ENCODE measurements at regions not wholly inside any gene's neighbourhood (a gene's known extent, or its start where the extent isn't known, plus 50 kb on each side); places are given as distances from the start of the nearest gene placed in this dataset.

GRCh38 chr5:118042076-118042475, 946.3 kb downstream of the DTWD2 start:
- no peak for TF ChIP-seq CTCF (IDR thresholded peaks at IDR 0.05 in 8 of 11, conservative IDR thresholded peaks at IDR 0.05 in 3 of 11)
- no peak for TF ChIP-seq POLR2AphosphoS5 (IDR thresholded peaks at IDR 0.05)
- no peak for TF ChIP-seq POLR2A (IDR thresholded peaks at IDR 0.05)

Measured in spleen (tissue), 7 donors.